ELR (cell line): ENCODE measurements at regions not wholly inside any gene's neighbourhood (a gene's known extent, or its start where the extent isn't known, plus 50 kb on each side); places are given as distances from the start of the nearest gene placed in this dataset.

Source experiments
- DNase-seq: peaks from one replicate; pipeline ENCODE4 v3.0.0-alpha.2; 2015; ENCODE audit warnings: low read depth

DNA sequence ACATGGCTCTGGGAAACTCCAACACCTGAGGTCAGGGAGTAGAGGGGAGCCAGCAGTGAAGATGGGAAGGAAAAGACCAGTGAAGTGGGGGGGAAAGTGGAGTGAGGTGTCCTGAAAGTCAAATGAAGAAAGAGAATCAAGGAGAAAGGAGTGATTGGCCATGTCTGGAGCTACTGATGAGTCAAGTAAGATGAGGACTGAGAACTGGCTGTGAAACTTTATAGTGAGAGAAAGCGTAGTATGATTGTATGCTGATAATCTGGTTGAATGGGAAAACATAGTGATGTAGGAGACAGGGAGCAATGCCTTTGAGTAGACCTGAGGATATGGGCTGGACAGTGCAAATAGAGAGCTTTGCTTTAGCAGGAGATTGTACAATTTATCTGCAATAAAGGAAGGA is 183.6 kb upstream of the GMDS start:
- DNase-seq: no peak

DNA sequence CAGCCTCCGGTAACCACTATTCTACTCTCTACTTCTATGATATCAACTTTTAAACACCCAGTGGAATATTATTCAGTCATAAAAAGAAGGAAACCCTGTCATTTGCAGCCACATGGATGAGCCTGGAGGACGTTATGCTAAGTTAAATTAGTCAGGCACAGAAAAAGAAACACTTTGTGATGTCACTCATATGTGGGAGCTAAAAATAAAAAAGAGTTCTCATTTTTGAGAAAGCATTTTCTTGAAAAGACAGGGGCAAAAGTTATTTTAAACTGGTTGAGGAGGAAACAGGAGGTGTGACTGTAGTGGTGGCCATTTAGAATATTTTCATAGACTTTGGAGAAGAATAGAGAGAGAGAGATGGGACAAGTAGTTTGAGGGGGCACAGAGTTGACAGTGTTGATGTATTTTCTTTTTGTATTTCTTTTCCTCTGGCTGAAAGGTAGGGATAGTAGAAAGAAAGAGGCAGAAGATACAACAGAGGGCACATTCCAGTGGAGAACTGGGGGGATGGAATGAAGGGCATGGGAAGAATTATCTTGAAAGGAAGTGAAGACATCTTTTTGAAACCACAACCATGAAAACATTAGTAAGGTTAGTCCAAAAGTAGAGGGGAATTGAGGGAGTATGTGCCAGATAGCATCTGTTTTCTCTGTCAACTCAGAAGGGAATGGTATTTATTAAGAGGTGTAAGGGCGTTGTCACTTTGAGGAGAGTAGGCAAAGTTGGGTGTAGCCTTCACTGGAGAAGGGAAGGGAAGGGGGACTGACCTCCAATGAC is 181.3 kb upstream of the GMDS start:
- DNase-seq: peak; percentile 8

DNA sequence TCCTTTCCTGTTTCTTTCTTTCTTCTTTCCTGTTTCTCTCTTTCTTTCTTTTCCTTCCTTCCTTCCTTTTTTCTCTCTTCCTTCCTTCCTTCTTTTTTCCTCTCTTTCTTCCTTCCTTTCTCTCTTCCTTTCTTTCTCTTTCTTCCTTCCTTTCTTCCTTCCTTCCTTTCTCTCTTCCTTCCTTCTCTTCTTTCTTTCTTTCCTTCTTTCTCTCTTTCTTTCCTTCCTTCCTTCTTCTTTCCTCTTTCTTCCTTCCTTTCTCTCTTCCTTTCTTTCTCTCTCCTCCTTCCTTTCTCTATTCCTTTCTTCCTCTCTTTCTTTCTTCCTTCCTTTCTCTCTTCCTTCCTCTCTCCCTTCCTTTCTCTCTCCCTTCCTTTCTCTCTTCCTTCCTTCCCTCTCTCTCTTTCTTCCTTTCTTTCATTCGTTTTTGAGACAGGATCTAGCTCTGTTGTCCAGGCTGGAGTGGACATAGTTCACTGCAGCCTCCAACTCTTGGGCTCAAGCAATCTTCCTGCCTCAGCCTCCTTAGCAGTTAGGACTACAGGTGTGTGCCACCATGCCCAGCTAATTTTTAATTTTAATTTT is 170.8 kb upstream of the GMDS start:
- no peak for DNase-seq

DNA sequence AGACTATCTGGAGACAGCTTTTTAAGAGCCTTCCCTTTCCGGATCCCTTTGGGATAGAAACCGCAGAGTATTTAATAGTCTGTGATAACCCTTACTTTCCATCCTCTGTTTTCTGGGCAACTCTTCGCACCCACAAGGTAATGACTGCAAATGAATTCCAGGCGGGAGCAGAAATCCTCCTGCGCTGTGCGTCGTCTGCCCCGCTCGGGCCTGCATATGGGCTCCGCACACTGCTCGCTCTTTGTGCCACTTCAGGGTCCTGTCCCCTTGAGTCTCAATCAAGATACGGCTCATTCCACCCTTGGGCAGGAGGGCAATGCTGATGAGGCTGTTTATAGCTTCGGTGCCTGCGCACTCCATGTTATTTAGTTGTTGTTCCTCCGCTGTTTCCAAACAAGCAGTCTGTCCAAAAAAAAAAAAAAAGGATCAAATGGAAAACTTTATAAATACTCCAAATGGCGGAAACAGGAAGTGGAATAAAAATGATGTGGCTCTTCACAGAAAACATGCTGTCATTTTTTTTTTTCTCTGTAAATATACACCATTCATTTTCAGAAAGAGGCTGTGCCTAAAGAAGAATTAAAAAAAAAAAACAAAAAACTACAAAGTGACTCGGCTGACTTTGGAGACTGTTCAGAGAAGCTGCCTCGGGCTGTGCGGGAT is 169.6 kb upstream of the GMDS start:
- no peak for DNase-seq

DNA sequence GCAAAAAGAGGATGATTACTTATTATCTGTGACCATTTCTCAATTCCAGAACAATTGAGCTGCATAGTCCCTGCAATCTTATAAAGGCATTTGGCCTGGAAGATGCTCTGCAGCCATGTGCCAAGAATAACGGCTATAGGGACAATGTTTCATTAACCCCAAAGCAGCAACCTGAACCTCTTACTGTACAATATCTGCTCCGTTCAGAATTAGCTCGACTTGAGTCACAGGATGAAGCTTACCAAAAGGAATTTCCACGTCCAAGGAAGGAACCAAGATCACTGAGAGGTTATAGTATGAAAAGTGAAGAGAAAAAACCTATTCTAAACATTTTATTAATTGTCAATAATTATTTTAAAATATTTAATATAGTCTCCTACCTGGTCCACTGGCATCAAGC is 167.3 kb upstream of the GMDS start:
- peak; percentile 51 for DNase-seq

DNA sequence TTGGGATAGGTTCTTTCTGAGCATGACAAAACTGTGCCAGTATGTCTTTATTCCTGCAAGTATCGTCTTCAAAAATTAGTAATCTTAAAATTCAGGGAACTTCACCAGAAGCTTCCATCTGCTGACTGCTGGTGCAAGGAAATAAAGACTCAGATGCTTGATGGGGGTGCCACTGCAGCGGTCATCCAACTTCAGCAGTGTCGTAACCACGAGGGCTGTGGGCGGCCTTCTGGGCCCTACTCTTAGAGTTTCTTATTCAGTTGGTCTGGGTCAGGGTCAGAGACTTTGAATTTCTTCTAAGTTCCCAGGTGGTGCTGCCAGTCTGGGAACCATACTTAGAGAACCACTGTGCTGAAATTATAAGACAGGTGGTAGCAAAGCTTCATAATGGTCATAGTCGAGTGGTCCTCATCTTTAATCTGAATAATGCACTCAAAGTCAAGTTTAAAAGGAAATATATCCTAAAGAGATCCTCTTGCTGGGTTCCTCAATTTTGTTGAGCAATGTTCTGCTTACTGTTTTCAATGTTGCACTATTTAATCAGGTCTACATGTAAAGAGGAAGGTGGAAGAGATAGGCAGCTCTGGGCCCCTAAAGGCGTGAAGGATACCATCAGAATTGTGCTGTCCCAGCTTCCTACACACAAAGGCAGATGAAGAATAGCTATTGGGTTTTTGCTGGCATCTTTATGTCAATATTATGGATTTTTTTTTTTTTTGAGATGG is 165.4 kb upstream of the GMDS start:
- no peak for DNase-seq

DNA sequence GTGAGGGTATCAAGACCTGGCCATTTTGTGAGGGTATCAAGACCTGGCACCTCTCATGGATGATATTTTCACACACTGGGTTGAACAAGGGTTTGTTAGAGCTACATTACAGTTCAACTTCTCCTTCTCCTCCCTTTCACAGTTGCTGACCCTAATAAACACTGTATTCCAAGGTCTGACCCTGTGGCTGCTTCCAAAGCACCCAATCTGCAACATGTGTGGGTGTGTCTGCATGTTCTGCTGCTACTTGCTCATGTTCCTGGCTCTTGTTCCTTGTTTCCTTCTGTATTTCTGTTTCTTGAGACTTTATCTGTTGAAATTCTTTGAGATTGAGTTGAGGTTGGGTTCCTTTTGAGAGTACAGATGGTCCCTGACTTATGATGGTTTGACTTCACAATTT is 162.1 kb upstream of the GMDS start:
- DNase-seq: no peak

DNA sequence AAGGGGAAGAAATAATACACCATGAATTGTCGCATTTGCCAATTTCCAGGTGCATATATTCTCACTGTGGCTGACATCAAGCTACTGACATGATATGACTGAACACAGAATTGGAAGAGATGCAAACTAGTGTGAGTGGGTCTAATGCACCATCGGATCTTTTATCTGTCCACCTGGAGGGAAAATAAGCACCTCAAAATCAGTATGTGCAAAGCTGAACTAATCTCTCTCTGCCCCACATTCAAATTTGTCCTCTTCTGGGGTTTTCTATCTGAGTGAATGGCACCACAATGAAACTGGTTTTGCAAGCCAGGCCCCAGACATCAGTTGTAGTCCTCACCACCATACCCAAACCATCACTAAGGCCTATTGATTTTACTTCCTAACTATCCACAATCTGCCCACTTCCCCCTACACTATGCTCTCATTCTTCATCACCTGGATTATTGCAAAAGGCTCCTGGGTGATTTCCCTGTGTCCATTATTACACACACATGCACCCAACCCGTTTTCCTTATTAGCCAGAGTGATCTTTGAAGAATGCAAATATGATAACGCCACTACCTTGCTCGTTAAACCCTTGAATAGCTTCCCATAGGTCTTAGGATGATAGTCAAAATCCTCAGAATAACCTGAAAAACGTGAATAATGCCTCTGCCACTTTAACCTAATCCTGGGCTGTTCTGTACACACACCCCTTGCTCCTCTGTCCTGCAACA is 159.0 kb upstream of the GMDS start:
- DNase-seq: no peak

DNA sequence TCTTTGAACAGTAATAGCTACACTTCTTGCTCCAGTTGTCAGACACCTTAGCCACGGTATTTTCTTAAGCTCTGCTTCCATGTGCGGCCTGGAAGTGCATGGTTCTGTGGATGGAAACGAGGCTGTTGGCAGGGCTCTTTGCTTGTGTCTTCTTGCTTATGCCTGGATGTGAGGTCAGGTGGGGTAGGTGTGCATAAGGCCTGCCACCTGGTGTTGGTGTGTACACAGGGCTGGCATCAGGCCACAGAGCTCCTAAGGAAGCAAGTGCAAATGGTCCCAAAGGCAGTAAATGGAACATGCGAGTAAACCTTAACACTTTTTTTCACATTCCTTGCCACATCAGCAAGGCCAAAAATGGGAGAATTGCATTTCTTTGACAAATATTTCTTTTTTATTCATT is 158.1 kb upstream of the GMDS start:
- DNase-seq: no peak

DNA sequence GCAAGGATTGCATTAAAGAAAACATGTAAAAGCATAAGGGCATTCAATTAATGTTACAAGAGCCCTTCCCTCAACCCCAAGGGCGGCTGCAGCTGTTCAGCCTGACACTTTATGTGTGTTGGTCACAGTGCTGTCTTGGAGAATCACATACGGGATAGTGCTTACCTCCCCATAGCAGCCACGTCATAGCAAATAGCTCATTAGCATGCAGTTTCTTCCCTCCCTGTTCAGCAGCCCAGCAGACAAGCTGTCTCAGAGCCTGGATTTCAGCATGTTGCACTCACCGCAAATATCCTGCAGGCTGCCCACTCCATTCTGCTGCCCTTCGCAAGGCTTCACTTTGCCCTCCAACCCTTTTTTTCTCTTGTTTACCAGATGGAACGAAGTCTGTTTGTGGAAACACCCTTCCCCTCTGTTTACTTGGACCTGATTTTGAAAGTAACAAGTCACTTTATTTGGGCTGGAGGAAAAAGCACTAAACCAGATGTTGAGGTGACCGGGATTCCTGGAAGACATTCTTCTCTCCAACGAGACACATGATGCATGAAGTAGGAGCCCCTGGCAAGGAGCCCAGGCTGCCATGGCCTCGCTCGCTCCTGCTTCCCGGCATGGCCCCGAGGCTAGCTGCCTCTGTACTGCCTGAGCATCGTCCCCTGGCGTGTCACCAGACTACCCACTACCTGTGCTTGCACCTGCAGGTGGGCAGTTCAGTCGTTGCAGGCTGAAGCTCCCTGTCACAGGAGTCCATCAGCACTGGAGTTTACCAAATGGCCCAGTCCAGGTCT is 151.6 kb upstream of the GMDS start:
- DNase-seq: peak; percentile 65

DNA sequence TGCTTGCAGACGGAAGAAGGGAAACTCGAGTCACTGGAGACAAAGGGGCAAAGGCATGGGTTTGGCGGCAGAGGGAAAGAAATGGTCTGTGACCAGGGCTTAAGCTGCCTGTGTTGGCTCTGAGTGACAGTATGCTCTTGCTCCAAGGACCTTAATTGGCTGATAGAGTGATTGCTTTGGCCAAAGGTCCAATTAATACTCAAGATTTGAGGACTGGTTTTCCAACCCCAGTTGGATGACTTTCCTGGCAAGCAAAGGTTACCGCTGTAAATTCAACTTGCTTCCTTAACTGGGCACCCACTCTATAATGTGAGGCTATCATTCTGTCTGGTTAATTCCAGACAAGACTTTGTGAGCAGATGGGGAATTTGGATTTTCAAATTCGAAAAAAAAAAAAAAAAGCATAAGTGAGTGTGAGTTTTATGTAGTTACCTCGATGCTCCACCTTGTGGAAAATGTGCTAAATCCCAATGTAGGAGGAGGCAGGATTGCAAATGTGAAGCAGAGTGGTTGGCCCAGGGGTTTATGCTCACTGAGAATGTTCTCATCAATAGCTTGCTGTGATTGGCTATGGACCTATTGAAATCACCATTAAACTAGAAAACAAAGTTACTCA is 150.7 kb upstream of the GMDS start:
- no peak for DNase-seq

DNA sequence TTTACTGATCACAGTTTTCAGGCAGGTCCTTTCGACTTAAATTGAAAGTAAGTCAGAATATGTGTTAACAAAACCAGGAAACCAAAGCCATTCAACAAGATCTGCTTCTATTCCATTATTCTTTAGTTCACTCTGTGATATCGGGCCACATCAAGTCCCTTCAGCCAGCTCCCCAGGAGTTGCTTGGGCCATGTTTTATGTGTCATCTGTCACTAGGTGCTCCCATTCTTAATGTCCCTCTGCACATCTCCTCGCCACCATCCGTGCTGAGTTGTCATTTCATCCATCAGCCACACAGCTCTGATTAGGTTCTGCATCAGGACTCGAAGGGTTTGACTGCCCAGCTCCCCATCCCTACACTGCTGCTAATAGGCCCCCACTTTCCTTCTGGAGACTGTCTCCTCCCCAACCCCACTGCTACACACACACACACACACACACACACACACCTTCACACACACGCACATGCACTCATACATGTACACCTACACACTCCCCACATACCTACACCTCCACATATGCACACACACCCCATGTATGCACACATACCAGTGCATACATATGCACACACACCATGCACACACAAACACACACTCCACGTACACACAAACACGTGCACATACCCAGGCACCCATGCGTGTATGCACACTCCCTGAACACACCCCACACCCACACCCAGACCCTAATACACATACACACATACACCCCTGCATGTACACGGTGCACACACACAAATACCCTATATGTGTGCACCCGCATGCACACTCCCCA is 143.3 kb upstream of the GMDS start:
- no peak for DNase-seq

DNA sequence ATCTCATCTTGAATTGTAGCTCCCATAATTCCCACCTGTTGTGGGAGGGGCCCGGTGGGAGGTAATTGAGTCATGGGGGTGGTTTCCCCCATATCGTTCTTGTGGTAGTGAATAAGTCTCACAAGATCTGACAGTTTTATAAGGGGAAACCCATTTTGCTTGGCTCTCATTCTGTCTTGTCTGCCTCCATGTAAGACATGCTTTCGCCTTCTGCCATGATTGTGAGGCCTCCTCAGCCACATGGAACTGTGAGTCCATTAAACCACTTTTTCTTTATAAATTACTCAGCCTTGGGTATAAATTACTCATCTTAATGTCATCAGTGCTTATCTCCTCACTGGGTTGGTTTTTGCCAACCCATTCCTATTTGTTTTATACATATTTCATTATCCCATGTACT is 142.0 kb upstream of the GMDS start:
- no peak for DNase-seq

DNA sequence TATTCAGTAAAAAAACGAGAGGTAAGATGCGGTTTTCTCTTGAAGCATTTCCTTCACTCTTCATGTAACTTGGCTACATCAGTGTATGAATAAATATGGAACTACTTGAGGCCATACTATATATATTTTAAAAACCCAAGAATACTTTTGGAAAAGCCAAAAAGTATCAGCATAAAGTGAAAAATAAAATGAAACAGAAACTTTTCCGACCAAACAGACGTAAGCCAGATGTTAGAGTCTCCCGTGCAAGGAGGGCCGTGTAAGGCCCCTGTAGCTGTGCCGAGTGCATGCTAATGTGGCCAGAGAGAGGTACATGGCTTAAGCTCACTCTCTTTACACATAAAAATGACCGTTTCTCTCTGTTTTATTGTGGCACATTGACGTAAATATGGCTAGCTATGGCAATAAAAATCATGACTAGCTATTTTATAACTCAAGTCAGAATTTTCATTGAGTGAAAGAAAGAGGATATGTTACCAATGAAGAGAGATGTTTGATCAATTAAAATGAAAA is 140.1 kb upstream of the GMDS start:
- no peak for DNase-seq

DNA sequence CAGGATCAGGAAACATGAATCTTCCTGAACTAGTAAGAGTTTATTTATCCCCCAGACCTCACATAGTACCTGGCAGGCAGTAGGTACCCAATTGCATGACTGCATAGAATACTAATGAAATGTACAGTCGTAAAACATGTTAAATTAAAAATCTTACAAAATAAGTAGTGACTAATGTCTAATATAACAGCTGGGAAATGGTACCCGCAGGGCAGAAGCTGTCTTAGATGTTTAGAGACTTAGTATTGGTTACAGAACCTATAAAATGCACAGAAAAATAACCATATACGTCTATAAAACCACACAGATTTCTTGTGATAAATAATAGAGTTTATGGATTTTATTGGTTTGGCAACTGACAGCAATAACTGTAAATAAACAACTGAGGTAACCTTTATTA is 139.1 kb upstream of the GMDS start:
- DNase-seq: no peak

DNA sequence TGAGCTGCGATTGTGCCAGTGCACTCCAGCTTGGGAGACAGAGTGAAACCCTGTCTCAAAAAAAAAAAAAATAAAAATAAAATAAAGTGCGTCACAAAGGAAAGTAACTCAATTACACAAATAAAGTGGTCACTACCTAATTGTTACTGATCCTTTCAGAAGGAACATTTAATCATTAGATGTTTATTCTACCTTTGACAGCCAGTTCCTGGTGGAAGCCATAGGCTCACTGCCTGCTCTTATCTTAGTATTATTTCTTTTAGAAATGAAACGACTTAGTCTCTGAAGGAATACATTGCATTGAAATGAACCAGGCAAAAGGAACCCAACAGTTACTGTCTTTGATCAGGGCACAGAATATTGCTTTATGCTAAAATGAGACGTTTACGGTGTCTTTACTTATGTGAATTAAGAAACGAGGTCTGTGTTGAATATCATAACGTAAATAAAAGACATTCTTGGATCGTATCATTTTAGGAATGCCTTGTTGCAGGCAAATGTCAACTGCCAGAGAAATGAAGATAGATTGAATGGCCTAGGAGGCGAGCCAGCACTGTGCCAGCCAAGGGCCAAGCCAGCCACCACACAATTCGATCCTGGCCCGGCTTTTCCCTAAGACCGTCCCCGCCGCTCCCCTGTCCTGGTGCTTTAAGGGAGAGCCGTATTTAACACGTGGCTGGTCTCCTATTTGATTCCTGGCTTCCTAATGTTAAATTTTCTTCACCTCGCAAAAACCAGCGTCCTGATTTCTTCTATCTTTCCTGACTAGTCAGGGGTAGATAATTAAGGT is 136.7 kb upstream of the GMDS start:
- no peak for DNase-seq

DNA sequence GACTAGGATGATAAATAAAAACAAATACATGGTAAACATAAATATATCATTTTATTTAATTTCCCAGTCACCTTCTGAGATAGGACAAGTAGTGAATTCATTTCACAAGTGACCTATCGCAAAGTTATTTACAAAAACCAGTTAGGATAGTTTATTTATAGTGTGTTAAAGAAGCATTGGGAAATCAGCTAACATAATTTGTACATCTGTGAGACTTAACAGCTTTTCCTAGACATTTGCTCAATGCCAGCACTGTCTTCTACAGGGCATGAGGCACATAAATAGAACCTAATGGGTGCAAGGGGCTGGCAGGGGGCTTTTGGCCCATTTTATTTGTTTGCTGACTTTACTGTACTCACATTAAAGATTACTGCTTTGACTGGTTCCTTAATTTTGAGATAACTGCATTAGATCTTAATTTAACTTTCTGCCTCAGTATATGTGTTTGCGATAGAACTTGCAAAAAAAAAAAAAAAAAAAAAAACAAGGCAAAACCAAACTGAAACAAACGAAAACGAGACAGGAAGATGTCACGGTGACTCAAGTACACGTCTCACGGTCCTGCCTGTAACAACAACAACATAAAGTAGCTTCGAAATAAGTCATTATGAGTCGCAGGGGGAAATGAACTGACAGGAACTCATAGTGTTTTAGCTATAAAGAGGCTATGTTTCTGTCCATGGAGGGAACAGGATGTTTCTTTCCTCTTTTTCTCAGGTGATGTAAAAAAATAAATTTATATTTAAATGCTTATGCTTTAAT is 133.7 kb upstream of the GMDS start:
- DNase-seq: peak; percentile 85

DNA sequence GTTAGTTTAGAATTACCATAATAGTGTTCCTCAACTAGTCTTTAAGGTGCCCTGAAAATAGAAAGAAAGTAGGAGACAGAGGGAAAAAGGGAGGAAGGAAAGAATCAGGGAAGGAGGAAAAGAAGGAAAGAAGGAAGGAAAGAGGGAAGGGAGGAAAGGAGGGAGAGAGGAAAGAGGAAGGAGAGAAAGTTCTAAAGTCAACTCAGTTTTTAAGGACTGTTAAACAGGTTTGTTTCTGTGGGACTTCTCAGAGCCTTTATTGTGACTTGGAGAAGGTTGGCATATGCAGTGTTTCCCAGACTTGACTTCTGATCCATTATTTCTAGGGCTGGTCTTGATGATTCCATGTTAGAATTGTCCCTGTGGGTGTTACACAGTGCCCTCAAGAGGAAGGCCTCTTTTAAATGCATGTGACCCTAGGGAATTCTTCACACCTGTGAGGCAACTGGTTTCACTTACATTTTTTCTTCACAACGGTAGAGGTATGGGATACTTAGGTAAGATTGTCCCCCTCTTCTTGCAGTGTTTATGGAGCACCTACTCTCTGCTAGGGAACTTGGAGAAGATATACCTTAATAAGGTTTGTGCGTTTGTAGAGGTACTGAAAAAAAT is 132.7 kb upstream of the GMDS start:
- no peak for DNase-seq
